NCI-H69 (cell line): ENCODE measurements at regions not wholly inside any gene's neighbourhood (a gene's known extent, or its start where the extent isn't known, plus 50 kb on each side); places are given as distances from the start of the nearest gene placed in this dataset.
"Not testable (repeated sequence)": the region's sequence is repeated elsewhere in the genome, so short reads cannot be mapped to it uniquely, and the experiment has no call there.

Experiments used
- DNase-seq: peaks from one replicate; lab custom pipeline; 2025; lab: John Stamatoyannopoulos, UW

DNA sequence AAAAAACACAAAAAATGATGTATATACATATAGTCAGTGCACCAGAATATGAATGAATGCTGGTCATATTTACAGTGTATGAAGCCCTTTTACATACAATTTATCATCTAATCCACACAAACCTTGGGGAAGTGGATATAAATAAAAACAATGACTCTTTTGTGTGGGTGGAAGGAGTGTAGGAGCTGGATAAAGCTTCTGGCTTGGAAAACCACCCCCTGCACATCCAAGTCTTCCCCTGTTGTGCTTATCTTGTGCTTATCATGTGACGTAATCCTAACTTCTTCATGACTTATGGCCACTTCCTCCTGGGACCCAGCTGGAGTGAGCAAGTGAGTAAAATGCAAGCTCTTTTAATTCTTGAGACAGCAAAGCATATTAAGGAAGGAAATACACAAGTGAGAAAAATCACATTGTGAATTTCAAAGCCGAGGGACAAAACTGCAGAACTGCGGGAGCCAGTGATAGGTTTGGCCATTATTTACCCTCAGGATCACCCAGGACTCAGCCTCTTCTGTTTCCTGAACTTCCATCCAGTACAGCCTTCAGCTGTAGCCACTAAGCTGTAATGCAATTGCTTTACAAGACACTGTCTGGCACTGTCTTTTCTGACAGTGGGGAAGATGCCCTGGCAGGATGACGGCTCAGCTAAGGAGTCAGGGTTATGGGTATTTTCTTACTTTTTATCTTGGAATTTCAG lies 104.0 kb upstream of the PPM1J start:
- no peak for DNase-seq

DNA sequence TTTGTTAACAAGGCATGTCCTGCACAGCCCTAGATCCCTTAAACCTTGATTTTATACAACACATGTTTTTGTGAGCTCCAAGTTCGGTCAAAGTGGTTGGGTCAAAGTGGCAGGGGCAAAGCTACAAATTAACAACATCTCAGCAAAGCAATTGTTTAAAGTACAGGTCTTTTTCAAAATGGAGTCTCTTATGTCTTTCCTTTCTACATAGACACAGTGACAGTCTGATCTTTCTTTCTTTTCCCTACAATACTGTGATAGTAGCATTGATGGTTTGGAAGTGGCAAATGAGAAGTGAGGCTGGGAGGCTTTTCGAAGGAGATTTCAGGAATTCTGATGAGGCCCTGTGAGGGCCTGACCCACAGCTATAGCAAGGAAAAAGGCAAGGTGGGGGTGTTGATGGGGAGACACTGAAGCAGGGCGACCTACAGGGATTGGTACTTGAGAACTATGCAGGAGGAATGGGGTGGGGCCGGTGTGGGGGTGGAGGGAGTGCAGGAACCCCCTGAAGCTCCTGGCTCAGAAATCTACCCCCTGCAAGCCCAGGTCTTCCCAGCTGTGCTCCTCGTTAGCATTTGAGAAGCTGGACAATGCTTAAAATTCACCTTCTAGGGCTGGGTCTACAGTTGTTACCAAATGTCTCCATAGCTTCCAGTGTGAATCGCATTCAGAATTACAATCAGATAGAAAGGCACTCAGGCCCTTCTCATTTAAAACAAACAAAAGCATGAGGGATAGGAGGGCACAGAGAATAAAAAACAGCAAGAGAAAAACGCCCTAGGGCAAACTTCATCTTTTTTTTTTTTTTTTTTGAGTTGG lies 102.6 kb upstream of the PPM1J start:
- DNase-seq: peak; percentile 31

DNA sequence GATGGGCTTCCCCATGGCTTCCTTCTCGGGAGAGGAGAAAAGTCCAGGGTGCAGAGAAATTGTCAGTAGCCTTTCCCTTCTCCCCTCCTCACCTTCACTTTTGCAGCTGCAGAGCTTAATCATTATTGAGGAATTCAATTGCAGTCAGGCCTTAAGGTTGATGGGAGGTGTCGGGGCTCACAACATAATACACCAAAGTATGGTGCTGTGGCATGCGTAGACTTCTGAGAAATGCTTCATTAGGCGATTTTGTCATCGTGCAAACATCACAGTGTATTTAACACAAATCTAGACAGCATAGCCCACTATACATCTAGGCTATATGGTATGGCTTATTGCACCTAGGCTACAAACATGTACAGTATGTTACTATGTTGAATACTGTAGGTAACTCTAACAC lies 100.2 kb upstream of the PPM1J start:
- DNase-seq: no peak

DNA sequence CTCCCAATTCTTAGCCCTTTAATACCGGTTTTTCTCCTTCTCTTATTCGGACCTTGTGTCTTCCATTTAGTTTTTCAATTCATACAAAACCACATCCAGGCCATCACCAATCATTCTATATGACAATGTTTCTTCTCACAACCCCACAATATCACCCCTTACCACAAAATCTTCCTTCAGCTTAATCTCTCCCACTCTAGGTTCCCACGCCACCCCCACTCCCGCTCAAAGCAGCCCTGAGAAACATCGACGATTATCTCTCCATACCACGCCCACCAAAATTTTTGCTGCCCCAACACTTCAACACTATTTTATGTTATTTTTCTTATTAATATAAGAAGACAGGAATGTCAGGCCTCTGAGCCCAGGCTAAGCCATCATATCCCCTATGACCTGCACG lies 99.5 kb upstream of the PPM1J start:
- not testable (repeated sequence) for DNase-seq

DNA sequence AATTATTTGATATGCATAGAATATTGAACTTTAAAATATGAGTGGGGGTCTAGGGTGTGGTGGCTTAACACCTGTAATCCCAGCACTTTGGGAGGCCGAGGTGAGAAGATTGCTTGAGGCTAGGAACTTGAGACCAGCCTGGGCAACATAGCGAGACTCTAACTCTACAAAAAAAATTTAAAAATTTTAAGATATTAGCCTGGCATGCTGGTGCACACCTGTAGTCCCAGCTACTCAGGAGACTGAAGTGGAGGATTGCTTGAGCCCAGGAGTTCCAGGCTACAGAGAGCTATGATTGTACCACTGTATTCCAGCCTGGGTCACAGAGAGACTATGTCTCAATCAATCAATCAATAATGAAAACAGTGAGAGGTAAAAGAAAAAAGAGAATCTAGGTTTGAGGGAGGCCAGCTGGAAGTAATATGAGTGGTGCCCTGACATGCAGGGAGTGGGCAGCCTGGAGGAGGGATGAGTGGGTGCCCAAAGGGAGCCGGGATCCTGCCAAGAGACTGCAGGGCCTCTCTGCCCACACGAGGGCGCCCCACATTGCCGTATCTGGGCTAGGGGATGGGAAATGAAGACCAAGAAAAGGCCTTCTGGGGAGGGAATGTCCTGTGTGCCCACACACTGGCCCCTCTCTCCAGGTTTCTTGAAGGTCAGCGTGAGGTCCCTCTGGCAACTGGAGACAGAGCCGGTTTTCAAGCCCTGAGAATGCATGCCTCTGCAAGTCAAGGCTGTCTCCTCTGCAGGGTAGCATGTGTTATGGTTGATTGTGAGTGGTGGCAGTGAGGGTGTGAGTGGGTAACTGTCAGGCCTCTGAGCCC lies 93.9 kb upstream of the PPM1J start:
- DNase-seq: peak; percentile 63

DNA sequence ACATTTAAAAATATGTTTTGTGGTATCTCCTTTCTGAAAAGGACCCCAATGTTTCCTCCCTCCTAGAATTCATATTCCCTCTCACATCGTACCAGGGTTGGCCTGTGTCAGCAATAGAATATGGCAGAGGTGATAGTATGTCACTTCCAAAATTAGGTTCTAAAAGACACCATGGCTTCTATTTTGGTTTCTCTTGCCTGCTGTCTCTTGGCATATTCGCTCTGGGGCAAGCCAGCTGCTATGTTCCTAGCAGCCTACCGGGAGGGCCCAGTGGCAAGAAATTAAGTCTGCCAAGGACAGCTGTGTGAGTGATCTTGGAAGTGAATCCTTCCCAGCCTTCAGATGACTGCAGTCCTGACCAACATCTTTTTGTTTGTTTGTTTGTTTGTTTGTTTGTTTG lies 92.9 kb upstream of the PPM1J start:
- DNase-seq: no peak

DNA sequence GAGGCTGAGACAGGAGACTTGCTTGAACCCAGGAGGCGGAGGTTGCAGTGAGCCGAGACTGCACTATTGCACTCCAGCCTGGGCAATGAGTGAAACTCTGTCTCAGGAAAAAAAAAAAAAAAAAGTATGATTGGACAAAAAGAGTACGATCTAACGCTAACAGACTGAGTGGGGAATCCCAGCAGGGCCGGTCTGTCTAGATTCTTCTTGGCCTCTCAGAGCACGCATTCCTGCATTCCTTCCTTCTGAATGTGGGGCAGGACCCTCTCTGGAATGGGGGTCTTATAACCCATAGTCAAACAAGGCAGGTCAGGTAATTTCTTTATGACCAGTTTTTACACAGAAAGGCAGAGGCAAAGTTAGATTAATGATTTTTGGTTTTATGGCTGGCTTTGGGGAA lies 92.0 kb upstream of the PPM1J start:
- no peak for DNase-seq

DNA sequence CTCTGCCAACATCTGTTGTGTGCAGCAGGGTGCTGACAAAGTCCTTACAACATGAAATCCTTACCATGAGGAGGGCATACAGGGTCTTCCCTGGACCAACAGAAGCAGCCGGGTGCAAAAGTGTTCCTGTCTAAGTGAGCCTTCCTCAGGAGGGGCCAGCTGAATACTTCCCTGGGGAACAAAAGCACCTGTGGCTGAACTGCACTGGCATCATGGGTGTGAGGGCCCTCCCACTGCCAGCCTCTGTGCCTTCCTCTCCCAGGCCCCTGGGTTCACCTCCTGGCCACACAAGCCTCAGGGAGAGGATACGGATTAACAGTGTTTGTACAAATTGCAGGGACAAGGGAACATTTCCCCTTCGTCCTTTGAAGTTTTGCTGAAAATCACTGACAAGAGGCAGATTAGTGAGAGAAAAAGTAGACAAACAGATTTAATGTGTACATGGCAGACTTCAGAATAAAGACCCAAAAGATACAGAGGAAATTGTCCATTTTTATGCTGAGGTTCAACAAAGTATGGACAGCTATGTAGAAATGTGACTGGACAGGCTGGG lies 91.0 kb upstream of the PPM1J start:
- DNase-seq: peak; percentile 54

DNA sequence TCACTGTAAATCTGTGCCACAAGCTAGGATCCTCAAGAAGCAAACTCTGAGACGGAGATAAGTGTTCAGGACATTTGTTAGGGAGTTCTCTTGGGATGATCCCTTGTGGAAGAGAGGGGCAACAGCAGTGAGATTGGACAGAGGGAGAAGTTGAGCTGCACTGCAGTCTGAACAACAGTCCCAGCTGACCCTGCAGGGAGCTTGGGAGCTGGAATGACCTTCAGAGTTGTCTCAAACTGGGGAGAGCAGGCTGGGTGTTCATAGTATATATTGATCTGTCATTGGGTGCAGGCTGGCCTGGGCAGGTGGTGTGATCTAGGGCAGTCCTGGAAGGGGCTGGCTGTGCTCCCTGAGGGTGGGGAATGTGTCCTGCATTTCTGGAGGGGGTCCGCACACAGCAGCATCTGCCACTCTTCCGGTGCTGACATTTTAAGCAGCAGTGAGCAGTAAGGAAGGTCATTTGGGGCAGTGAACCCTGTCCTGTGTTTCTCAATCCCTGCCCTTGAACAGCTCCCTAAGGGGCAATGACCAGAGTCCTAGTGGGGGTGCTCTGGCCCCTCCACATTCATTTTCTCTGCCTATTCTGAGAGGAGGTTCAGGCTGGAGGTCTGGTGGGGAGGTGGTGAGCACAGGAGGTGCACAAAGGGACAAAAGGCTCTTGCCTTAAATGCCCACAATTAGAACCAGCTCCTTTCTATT lies 90.2 kb upstream of the PPM1J start:
- no peak for DNase-seq

DNA sequence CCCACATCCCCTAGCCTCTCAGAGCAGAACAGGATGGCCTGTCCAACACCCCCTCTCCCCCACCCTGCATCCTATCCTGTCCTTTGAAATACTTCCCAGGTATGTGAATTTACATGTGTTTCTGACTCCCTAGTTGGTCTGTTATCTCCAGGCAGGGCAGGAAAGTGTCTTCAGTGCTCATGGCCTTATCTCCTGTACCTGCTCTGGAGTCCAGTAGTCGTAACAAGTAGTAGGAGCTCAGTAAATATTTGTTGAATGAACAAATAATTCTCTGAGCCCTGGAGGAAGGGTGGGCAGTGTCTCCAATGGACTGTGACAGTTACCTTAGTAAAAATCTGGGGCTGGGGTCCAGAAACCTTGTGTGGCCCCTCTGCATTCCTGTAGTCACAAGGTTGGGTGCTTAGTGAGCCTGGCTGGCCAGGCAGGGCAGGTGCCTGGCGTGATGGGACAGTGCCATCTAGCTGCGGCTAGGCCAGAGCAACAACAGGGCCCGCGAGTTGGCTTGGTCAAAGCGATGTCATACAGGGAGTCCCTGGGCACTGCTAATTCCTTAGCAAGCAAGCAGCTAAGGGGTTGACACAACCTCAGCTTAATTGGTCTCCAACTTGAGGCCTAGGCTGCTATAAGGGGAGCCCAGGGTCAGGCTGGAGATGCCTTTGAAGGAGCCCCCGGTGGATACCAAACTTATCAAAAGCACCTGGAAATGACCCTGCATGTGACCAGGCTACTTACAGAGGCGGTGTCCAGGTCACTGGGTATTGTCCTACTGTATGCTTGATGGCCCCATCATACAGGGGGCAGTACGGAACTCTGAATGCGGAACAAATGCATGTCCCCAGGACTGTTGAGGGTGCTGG lies 89.0 kb upstream of the PPM1J start:
- DNase-seq: peak; percentile 68

DNA sequence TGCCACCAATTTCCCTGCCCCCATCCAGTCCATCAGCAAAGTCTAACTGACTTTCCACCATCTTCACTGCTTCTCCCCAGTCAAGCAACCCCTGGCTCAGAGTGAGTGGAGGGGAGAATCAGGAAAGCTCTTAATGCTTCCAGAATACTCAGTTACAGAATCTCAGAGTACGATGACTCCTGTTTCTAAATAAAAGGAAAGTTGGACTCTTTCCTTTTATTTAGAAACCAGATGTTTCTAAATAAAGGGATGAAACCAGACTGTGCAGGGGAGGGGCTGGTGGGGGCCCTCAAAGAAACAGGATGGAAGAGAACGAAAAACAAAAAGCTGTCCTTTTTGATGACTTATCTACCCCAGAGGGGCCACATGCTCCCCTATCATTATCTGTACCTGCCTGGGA lies 85.2 kb upstream of the PPM1J start:
- no peak for DNase-seq

DNA sequence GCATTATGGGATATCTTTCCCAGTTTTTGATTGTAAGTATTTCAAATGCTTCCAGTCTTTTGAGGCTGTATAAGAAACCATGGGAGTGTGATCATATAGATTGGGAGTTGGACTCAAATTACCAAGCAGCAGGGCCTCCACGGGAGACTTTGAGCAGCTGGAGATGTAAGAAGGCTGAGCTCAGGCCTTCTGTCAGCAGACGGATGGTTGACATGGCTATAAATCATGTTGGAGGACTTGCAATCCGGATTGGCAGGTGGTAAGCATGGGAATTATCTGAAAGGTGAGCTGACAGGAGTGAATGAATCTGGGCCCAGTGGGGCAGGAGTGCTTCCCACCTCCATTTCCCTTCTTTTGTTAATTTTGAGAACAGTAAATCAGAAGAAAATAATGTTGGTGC lies 83.2 kb upstream of the PPM1J start:
- peak; percentile 88 for DNase-seq

DNA sequence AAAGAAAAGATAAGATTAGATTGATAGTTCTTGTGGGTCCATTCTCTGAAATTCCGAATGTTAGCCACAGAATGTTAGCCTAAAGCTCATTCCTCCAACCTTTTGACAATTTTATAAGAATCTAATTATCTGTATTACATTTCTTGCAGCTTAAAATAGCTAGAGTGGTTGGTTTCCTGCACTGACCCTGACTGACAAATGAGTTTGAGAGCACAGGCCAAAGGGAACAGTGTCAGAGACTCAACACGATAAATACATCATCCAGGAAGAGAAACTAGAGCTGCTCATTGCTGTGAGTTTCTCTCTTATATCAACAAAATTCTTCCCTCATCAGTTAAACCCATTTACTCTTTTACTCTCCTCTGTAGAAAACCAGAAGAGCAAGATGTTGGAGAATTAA lies 82.1 kb upstream of the PPM1J start:
- no peak for DNase-seq

DNA sequence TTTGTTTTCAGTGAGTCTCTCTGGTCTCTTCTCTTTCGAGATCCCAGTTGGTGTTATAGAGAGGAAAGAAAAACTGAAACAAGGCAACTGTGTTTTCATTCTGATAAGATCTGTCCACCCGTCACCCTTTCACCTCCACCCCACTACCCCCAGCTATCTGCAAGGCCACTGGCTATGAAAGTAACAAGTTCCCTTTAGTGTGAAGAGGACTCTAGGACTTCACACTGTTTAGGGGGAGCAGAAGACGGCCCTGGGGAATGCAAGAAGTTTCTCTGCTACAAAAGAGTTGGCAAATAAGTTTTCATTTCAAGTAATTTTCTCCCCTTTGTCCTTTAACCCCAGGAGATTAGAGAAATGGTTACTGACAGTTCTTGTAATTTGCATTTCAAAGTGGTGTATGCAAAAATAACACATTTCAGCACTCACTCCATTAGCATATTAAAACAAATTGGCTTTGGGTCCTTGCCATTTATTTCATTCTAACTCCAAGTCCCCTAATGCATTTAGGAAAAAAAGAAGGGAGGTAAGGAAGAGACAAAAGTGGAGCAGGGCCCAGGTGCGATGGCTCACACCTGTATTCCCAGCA lies 79.6 kb upstream of the PPM1J start:
- DNase-seq: no peak

DNA sequence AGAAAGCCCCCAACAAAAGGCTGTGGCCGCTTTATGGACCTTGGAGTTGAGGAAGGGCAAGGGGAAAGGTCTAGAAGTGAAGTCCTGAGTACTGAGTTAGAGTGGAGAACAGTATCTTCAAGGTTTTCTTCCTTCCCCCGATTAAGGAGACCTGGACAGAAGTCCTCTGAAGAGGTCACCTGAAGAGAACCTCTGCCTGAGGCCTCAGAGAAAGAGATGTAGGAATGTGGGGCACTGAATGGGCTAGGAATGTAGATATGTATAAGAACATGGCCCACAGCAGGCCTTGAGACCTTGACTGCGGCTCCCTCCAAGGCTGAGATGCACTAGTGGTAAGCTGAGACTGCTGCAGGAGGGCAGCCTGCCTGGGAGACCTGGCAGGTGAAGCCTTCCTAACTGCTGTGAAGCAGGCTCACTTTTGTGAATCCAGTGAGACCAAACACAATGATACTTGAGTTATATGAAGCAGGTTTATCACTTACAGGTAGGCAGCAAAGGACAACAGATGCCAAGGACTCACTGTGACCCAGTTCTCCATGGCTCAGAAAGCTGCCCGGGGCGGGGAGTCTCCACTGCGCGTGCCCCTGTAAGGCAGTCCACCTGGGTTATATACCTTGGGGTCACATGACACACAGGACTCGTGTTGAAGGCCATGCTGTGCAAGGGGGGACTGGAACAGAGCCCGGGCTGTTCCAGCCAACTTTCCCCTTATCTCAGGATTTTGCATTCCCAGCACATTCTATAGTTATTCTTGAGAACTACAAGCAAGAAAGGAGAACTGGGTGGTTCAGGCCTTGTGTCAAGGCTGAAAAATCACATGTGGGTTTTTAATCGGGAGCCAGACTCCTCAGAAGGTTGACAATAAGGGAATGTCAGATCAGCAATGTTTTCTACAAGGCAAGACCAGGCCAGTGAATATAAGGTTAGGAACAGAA lies 78.8 kb upstream of the PPM1J start:
- no peak for DNase-seq

DNA sequence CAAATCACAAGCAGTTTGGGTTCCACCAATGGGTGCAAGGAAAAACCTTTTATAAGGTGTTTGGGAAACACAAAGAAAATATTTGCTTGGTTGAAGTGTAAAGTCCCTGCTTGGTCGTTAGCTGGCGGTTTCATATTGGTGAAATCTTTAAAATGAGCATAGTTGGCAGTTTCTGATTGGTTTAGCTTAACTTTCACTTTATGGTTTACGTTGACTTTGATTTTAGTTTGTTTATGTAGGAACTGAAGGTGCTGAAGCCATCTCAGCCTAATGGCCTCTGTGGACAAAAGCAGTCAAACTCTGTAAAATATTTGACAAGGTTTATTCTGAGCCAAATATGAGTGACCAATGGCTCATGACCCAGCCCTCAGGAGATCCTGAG lies 76.6 kb upstream of the PPM1J start:
- DNase-seq: no peak

DNA sequence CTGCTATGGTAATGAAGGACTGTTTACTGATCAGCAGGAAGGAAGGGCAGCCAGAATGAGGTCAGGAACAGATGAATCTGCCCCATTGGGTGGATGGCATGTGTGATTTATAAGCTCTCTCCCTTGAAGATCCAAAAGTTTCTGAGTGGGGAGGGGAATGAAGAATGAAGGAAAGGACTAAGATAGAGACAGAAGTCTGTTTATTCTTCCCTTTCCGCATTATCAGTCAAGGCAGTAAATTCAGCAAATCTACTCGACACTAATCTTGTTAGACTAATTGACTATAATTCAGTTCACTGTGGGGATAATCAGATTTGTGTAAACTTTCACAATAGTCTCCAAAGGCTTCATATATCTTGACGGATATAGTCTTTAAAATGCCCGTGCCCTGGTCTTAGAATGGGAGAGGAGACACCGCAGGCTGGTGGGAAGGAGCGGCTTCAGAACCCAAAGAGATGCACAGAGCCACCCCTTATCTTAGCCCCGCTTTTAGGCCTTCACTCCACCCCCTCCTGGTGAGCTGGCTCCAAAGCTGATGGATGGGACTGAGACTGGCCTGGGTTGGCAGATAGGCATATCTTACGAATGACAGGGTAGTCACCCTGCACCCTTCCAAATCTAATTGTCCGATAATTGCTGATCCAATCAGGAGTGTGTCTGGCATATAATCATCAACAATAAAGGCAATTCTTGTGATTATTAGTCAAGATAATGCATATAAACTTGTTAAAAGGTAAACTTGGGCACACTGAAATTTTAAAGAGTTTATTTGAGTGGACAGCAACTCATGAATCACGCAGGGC lies 76.0 kb upstream of the PPM1J start:
- peak; percentile 6 for DNase-seq

DNA sequence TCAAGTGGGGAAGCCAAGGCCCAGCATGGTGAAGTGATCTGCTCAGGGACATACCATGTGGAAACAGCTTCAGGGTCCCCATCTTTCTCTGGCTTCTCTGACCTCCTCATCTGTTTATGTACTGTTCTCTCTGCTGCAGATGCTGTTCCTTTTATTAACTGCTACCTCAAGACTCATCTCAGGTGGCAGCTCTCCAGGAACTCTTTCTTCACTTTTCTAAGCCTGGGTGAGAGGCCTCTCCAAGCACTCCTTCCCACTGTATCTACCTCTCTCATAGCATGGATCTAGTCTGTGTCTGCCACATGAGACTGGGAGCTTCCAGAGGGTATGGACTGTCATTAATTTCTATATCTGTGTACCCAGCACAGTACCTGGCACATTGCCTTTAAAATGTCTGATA lies 73.4 kb upstream of the PPM1J start:
- DNase-seq: no peak

DNA sequence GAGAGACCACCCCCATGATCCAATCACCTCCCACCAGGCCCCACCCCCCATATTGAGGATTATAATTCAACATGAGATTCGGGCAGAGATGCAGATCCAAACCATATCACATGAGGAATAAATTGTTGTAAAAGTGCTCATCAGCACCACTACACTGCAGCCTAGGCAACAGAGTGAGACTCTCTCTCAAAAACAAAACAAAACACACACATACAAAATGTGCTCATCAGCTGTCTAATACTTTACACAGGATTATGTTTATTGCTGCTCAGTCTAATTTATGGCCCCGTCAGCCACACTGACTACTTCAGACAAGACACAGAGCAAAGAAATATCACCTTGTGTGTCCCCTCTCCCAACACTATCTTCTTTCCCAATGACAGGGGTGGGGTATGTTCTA lies 72.9 kb upstream of the PPM1J start:
- no peak for DNase-seq
